NCI-H82 treated with DMSO at 0.1 percent for 48 hours (cell line): ENCODE measurements at regions not wholly inside any gene's neighbourhood (a gene's known extent, or its start where the extent isn't known, plus 50 kb on each side); places are given as distances from the start of the nearest gene placed in this dataset.

Experiments used
- DNase-seq: peaks from one replicate; lab custom pipeline; 2025; ENCODE audit not compliant: unreplicated experiment; lab: John Stamatoyannopoulos, UW

DNA sequence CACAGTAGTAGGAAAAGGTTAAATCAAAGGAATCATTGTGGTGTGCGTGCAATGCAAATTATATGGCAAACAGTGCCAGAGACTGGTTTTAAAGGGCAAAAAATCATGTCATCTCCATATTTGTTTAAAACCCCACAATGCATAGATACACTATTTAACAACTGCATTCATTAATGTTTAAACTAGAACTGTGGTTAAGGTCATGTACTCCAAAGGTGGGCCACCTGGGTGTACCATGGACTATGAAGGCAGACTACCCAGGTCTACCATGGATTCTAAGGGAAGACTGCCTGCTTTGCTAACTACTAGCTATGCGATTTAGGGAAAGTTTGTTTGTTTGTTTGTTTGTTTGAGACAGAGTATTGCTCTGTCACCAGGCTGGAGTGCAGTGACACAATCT is 356.3 kb downstream of the ZEB2 start:
- DNase-seq: no peak

DNA sequence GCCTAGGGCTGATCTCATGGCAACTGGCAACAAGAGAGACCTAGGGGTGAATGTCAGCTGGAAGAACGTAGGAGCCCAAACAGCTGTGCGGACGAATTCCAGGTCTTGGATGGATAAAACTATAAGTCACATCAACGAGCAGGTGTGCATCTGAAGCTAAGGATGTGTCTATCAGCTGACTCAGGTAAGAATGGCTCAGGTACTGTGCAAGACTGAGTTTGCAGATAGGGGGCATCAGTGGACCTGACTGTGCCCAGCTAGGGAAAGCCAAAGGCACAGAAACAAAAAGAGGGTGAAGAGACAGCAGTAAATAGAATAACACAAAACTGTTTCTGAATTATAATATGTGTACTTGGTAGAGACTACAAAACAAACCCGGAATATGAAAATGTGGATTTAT is 357.3 kb downstream of the ZEB2 start:
- no peak for DNase-seq

DNA sequence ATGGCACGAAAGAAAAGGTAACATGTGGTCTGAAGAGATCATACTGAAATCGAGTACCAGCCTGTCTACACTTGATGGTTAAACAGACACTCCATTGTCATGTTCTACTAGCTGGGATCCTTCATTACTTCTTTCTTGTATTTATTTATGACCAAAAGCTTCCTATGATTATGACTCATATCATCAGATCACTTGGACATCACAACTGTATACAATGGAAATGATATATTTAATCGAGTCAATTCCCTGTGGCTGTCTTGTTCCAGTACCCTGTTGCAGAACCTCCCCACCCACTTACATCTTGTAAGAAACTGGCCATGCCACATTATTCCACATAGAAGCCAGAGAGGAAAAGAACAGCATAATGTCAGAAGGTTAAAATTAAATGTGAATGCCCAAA is 358.9 kb downstream of the ZEB2 start:
- DNase-seq: no peak

DNA sequence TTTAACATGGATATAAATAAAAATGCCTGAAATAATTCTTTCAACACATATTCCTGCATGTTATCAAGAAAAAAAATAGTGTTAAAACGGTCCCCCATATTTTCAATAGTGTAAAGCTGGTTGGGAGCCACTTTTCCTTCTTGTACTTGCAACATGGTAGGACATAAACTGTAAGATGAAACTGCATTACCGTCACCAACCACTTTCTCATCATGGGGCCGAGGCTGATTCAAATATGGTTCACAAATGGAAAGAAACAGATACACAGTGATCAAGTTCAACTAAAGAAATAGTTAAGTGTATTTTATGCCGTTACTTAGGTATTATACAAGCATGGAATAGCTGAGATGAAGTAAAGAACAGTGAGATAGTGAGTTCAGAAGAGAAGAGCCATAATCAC is 360.7 kb downstream of the ZEB2 start:
- no peak for DNase-seq

GRCh38 chr2:144158096-144158495 is 361.8 kb downstream of the ZEB2 start:
- DNase-seq: no peak

- DNase-seq: no peak
Observed at GRCh38 chr2:144156736-144157640, 362.9 kb downstream of the ZEB2 start.

- no peak for DNase-seq
Observed at GRCh38 chr2:144154205-144154604, 365.7 kb downstream of the ZEB2 start.

- no peak for DNase-seq
Observed at GRCh38 chr2:144152817-144153271, 367.1 kb downstream of the ZEB2 start.

- no peak for DNase-seq
Observed at GRCh38 chr2:144151851-144152250, 368.1 kb downstream of the ZEB2 start.

DNA sequence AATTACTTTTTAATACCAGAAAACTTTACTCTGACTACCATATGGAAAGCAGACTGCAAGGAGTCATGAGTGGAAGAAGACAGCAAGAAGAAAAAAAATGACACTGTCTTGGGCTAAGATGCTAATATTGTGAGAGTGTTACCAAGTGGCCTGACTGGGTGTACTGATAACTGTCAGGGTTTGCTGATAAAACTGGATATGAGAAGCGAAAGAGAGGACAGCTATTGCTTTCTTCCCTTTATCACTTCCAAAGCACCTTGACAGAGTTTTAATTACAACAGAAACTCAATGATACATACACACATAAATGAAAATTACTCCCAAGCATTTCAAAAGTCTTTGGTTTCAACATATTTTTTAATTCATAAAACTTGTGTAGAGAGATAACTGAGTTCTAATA is 368.5 kb downstream of the ZEB2 start:
- no peak for DNase-seq

- no peak for DNase-seq
Observed at GRCh38 chr2:144147356-144147755, 372.6 kb downstream of the ZEB2 start.

DNA sequence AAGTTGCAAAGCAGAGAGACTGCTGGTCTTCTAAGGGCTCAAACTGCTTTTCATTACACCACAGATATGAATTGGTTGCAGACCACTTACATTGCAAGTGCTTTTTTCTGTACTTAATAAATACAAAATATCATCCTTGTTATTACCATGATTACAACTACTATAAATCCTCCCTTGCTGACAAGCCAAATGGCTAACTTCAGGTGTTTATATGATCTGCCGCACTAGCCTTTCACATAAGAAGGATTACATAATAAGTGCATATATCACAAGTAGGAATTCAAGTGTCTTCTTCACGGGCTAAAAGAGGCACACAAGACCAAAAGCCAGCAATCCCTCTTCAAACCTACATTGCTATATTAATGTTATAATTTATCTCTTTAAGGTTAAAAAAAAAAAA is 373.0 kb downstream of the ZEB2 start:
- no peak for DNase-seq

GRCh38 chr2:144146076-144146475 is 373.8 kb downstream of the ZEB2 start:
- no peak for DNase-seq

GRCh38 chr2:144143294-144144151 is 376.4 kb downstream of the ZEB2 start:
- no peak for DNase-seq

GRCh38 chr2:144140891-144141290 is 379.0 kb downstream of the ZEB2 start:
- DNase-seq: no peak

- DNase-seq: no peak
Observed at GRCh38 chr2:144137705-144138428, 382.1 kb downstream of the ZEB2 start.

DNA sequence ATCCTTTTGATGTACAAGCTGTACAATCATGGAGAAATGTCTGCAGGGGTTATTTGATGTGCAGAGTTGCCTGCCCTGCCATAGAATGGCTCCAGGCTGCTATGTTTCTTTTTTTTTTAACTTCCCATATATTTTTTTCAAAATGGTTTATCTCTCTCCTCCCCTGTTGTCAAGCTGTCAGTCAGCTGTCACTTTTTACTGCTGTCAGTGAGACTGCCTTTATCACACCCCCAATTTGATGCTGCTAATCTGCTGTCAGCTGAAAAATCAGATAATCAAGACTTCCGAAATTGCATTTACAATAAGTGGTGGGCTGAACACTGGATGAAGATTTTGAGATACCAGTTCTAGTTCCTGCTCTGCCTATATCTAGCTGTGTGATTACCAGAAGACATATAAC is 382.6 kb downstream of the ZEB2 start:
- no peak for DNase-seq

DNA sequence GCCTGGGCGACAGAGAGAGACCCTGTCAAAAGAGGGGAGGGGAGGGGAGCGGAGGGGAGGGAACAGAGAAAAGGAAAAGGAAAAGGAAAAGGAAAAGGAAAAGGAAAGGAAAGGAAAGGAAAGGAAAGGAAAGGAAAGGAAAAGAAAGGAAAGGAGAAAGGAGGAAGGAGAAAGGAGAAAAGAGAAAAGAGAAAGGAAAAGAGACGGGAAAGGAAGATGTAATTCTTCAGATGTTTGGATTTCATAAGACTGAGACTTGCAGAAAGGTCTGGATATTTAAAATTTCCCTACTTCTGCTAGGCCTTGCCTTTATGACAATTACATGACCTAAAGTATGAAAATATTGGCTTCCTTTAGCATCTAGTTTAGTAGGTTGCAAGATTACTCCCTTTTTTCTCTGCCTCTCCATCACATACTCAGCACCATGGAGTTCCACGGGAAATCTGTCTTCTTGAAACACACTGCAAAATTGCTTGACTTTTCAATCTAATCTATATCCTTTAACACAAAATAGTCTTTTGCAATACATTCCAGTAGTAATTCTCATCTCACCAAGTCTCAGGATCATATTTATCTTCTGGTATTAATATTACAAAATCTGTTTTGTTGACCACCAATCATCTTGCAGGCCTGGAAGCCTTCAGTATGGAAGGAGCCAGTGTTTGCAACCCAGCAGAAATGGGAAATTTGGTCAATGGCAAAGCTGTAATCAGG is 383.5 kb downstream of the ZEB2 start:
- no peak for DNase-seq

DNA sequence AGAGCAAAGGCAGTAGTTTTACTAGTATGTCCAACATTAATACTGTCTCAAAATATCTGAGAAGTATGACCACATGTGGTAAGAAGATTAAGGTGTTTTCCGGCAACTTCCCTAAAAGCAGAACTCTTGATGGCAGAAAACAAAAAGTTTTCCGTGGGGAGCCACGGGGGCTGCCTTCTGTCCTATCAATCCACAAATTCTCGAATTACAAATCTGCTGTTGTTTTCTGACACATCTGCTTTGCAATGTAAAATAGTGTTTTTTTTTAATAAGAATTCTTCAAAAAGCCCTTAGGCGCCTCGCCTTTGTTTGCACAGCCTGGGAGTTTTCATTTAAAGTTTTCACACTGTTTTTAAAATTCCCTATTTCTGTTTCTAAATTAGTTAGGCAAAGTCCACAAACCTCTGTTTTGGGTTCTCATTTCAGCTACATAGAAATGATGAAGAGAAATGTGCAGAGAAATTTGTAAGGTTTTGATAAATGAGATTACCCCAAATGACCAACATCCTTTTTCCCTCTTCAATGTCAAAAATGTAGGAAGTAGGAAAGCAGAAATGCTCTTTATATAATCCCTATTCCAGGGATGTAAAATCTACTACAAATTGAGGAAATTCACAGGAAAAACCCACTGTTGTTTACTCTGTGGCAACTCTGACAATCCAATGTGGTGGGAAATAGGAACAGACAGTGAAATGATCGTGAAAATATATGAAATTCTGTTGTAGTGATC is 385.8 kb downstream of the ZEB2 start:
- DNase-seq: no peak

DNA sequence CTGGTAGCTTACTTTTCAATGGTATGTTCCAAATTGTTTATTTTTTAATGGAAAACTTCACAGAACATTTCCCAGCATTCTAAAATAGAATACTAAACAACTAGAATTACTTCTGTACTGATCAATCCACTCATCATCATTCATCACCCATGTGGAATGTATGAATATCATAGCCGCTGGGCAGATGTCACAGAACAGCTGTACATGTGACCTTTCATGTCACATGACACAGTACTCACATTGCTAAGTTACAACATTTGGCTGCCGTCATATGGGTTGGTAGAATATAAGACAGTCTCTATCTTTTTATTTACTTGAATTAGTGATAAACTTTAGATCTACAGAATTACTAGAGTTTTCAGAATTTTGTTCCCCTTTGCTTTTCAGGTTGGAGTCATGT is 387.6 kb downstream of the ZEB2 start:
- no peak for DNase-seq
